HT1080 (cell line): ENCODE measurements at regions not wholly inside any gene's neighbourhood (a gene's known extent, or its start where the extent isn't known, plus 50 kb on each side); places are given as distances from the start of the nearest gene placed in this dataset.
"Not testable (repeated sequence)": the region's sequence is repeated elsewhere in the genome, so short reads cannot be mapped to it uniquely, and the experiment has no call there.

Source experiments
- DNase-seq: peaks from one replicate; pipeline ENCODE4 v3.0.0-alpha.2; 2015; ENCODE audit warnings: low read depth

DNA sequence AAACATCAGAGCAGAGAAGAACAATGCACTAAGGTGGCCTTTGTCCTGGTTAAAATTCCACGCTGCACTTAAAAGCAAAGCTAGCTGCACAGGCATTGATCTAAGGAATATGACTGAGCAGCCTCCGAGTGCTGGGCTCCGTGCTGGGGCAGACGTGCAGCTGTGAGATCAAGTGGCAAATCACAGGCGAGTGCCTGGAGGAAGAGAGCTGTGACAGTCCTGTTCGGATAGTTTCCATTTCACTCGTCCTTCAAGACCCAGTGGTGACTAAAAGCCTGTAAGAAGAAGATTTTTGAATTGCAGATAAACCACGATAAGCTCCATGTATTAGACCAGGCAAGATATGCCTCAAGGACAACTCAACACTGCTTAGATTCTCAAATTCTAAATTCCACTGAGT is 247.9 kb downstream of the ANKRD60 start:
- DNase-seq: no peak

DNA sequence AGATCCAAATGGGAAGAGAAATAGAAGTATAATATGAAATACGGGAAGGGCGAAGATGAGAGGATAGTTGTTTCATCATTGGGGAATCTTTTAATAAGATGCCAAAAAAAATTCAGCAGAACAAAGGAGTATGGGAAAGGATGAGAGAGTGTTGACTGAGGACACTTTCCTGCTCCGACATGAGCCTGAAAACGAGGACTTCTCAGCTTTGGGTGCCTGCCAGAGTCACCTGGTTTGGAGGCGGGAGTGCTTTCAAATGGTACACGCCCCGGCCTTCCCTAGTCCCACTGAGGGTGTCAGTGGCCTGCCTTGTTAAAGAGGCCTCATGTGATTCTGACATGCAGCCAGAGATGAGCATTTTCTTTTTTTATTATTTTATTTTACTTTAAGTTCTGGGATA is 250.9 kb downstream of the ANKRD60 start:
- no peak for DNase-seq

DNA sequence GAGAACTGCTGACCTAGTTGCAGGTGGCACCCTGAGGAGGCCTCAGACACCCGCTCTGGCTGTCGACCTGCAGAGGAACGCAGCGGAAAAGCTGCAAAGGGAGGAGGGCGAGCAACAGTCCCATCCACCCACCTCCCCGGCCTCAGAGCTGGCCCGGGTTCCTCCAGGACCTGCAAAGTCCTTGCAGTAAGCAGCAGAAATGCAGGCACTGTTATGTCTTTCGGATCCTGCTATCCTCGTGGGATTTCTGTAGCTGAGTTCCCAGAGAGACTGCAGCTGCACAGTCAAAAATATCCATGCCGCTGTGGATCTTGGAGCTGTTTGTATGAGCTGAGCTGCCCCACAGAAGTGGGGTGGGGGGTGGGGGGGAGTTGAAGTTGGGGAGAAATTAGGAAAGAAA is 251.3 kb downstream of the ANKRD60 start:
- DNase-seq: no peak

DNA sequence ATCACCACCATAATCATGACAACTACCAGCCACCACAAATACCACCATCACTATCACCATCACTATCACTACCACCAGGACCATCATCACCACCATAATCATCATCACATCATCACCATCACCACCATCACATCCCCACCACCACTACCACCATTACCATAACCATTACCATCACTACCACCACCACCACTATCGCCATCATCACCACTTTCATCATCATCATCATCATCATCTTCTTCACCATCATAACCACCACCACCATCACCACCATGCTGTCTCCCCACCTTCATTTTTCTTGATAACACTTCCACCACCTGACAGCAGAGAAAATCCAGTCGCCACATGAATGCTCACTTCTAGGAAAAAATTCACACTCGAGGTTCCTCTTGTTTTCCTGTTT is 253.6 kb downstream of the ANKRD60 start:
- DNase-seq: no peak

DNA sequence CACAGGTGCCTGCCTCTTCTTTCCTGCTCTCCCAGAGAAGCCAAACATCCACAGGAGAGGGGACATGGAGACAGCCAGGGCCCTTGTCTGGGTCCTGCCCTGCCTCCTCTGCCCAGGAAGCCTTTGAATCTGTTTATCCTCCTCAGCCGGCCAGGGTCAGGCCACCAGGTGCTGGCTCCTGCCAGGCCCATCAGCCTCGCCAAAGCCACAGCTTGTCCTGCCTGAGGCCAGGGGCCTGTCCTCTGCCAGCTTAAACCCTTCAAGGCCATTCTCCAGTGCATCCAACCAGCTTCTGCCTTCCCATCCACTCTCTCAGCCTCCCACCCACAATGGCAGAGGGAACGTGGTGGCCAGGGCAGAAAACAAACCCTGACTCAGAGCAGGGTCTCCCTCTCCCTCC is 254.6 kb downstream of the ANKRD60 start:
- DNase-seq: no peak

DNA sequence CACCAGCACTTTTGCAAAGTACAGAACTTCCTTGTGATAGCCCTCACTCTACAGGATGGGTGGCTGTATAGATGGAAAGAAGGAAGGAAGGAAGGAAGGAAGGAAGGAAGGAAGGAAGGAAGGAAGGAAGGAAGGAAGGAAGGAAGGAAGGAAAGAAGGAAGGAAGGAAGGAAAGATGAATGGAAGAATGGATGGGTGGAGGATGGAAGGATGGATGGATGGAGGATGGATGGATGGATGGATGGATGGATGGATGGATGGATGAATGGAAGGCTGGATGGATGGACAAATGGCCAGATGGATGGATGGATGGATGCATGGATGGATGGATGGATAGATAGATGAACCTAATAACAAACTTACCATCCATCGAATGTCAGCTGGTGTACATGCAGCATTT is 256.9 kb downstream of the ANKRD60 start:
- DNase-seq: not testable (repeated sequence)

DNA sequence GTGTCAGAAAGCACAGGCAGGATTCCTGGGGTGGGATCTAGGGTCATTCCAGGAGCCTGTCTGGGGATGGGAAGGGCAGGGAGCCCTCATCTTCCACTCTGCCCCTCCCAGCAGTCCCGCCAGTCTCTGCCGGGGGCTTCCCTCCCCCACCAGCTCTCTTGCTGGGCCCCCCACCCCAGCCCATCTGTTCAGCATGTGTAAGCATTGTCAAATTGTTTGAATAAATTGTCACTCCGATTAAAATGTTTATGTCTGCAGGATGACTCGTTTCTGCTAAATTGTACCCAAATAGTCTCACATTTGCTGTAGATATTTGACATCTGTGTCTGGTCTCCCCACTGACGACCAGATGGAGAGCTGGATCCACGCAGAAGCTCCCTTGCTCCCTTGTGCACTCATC is 257.6 kb downstream of the ANKRD60 start:
- DNase-seq: no peak

DNA sequence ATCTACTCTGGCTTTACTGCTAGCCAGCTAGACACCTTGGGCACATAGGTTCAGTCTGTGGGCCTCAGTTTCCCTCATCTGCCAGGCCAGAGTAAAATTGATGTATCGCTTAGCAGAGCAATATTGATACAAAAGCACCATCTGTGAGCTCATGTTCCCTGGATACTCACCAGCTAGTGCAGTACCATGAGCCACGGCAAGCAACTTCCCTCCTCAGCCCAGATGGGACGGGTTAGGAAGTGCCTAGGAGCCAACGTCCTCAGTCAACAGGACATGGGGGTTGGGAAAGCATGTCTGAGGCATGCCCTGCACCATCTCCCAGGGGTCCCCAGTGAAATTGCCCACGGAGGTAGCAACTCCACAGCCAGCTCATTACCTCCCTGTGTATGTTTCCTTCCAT is 258.3 kb downstream of the ANKRD60 start:
- DNase-seq: no peak

DNA sequence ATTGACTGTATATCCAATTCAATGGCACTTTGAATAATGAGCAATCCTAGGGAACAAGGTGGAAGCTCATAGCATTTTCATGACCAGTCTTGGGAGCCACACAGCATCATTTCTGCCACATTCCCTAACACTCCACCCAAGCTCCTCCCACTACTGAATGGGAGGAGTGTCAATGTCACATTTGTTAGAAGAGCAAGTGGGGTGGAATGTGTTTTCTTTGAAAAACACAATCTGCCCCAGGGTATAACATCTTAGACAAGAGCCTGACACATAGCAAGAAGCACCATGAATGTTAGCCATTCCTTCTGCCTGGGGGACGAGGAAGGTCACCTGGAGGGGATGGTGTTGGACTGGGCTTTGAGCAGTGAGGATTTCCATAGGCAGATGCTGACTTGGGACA is 258.3 kb upstream of the PMEPA1 start:
- no peak for DNase-seq

DNA sequence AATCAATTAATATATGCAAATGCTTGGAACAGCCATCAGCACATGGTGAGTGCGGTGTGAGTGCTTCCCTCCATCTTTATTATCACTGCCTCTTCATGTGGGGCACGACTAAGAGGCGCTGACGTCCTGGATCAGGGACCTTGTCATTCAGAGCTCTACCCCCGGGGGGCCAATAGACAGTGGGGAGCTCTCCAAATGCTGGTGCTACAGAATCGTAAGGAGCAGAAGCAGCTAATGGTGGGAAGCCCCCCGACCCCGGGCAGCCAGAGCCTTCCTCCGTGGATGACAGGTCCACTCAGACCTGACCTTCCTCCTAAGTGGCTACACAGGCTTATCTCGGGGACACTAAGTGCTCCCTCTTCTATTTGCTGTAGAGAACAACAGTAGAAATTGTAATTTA is 257.5 kb upstream of the PMEPA1 start:
- no peak for DNase-seq

DNA sequence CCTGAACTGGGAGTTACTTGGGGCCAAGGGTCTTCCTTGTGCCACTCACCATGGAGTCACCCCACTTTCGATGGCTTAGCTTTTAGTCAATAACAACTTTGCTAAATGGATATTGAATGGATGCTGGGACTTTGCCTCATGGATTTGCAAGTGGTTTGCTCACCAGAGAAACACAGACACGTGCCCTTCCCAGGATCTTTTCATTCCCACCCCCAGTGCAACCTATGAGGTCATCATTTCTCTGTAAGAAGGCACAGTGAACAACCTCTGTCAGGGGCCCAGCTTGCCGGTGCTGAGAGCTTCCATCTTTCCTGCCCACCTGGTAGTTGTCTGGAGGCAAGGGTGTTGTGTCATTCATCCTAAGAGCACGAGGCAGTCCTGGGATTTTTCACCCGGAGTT is 256.8 kb upstream of the PMEPA1 start:
- peak; percentile 15 for DNase-seq

DNA sequence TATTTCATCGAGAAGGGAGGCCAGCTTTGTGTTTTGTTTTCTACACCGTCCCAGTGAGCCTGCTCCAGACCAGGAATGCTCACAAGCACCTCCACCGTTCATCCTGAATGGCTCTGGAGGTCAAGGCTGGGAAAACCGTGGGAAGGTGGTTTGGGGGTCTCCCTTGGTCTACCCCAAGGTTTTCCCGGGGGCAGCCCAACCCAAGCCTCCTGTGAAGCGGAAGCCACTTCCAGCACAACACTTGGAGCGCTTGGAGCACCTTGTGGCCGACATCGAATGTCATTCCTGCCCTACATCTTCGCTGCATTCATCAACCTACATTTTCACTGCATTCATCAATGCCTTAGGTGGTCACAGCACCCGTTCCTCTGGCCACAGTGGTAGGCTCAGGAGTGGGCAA is 255.6 kb upstream of the PMEPA1 start:
- DNase-seq: no peak

DNA sequence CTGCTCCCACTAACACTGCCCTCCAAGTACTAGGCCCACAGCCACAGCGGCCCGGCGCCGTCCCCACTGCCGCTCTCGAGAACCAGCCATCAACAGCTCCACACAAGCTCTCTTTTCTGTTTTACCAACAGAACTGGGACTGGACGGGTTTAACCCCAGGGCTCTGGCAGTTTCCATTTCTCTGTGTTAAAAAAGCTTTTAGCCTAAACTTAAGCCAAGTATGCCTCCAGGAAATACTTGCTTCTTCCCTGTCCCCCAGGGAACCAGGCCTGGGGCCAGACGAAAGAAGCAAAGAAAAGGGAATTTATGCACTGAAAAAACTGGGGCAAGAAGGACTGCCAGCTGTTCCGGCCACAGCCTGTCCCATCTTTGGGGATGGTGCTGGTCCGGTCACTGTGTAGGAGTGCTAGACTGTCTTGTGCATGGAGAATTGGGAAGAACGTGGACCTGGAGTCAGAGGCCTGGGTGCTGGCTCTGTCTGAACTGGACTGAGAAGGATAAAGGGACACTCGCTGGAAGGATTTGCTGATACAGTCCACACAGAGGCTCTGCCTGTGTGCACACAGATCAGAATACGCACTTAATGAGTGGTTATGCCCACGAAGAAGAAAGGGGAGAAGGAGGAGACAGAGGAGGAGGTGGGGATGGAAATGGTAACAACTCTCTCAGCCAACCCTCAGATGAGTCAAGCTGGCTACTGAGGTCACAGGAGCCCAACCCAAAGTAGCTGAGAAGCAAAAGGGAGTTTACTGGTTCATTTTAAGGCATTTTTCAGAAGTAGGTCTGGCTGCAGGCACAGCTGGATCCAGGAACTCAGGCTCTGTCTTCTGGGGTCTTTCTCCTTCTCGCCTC is 254.4 kb upstream of the PMEPA1 start:
- peak; percentile 17 for DNase-seq

DNA sequence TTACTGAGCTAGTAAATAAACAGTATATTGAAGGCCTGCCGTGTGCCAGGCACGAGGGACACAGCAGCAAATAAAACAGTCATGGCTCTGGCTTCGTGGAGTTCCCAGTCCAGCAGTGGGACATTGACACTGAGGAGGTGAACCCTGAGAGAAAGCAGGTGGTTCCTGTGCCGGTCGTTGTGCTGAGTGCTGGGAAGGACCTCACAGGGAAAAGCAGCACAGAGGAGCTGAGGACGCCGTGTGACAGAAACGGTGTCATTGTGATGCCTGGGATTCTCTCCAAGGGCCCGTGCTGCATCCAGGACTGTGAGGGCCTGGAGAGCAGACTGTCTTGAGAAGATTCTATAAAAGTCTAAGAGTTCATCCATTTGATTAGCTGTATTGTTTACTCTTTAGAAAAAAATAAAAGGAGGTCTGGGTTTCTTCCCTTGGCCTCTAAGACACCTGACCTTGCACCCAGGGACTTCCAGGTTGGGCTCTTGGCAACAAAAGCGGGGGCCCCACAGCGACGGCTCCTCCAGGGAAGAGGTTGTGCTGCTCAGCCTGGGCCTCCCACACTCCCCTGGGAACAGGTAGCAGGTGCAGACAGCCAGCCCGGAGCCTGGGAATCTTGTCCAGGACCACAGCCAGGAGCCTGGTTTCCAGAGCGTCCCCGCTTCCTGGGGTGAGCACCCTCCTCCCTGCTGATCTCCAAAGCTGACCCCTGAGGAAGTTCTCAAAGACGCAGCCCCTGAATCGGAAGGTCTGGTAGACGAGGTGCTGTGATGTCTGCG is 251.2 kb upstream of the PMEPA1 start:
- DNase-seq: no peak

DNA sequence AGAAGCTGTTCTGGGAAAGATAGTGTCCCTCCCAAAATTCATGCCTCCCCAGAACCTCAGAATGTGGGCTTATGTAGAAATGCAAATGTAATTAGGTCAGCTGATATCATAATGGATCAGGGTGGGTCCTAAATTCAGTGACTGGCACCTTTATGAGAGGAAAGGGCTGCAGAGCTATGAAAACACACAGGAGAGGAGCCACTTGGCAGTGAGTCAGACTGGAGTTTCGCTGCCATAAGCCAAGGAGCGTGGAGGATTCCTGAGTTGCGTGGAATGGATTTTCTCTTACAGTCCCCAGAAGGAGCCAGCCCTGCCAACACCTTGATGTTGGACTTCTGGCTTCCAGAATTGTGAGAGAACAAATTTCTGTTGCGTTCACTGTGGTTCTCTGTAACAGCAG is 249.8 kb upstream of the PMEPA1 start:
- DNase-seq: no peak

DNA sequence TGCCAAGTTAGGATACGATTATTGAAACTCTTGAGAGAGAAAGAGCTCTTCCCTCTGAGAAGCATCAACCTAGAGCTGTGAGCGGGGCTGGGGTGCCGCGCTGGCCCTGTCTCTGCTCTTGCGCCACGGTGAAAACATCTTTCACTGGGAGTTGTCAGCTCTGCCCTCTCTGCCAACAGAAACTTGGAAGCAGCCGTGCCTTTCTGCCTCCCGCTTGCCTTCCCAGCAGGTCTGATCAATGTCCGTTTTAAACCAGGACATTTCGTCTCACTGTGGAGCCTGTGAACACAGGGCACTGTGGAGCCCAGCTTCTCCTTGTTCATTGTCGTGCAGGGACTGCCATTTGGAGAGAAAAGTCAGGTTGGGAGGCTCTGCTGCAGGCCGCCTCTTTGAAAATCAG is 249.2 kb upstream of the PMEPA1 start:
- no peak for DNase-seq

DNA sequence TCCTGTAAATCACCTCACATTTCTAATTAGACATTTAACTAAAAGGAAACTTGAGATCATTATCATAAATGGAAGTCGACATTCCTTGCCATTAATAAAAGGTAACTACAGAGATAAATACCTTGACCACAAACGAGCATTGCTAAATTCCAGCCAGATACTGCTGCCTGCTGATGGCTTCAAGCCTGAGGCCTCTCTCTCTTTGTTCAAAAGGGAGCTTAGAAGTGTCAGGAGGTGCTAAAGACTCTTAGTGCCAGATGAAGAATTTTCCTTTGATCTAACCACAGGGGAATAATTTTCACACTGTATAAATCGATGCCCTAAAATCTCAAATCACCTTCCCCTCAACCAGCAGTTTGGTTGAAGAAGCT is 248.2 kb upstream of the PMEPA1 start:
- DNase-seq: no peak

DNA sequence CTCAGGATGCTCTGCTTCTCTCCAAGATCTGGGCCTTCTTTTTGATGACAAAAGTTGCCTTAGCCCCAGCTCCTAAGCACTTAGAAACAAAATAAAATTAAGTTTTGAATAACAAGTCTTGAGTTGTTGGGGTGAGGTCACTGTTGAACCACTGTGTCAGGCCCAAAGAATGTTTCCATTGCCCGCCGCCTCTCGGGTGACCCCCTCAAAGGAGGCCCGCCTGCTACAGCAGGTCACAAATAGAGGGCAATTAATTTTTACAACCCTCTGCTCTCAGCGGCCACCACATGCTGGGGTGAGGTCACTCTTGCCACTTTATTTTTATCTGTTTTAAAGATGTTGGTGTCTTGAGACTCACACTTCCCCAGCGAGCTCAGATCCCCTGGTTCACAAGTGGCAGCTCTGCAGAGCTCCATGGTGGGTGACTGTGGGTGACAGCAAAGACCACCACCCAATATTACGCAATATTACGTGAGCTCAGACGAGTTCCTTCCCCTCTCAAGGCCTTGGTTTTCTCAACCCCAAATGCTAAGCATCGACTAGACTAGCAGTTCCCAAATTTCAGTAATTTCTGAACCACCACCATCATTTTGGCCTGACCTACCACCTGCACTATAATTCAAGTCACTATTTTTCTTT is 247.7 kb upstream of the PMEPA1 start:
- DNase-seq: no peak

DNA sequence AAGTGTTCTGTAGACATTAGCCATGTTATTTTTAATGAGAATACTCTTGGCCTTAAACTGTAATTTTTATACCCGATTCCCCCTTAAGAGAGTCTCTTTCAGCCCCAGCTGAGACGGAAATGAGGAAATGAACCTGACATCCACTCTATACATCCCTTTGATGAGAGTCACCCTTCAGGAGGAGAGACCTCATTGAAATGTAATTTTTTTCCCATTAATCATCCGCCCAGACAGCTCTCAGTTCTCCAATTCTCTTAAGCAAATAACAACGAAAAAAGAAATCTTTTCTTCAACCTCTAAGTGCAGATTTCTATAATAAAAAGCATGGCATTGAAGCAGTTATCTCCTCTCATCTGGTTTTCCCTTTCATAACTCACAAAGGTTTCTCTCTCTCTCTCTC is 243.8 kb upstream of the PMEPA1 start:
- DNase-seq: peak; percentile 63

DNA sequence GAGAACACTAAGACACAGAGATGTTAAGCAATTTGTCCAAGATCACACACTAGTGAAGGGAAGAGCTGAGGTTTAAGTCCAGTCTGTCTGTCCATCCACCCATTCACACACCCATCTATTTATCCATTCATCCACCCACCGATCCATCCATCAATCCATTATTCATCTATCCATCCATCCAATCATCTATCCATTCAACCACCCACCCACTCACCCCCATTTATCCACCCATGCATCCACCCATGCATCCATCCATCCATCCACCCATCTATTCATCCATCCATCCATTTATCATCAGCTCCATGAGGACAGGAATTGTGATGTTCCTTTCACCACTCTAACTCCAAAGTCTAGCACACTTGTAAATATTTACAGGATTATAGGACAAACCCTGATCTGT is 242.3 kb upstream of the PMEPA1 start:
- no peak for DNase-seq

DNA sequence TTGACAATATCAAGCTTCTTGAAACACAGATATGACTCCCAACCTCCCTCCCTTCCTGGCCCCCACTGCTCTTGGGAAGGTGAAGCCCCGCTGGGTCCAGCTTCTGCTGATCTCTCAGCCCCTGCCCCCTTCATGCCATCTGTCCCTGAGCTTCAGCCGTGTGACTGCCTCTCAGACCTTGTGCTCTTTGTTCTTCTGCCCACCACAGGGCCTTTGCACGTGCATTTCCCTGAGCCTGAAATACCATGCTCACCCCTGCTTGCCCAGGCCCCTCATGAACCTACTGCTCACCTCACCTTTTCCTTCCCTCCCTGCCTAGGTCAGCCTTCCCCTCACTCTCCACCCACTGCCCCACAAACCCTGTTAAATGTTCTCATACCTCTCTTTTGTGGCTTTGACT is 241.7 kb upstream of the PMEPA1 start:
- no peak for DNase-seq

DNA sequence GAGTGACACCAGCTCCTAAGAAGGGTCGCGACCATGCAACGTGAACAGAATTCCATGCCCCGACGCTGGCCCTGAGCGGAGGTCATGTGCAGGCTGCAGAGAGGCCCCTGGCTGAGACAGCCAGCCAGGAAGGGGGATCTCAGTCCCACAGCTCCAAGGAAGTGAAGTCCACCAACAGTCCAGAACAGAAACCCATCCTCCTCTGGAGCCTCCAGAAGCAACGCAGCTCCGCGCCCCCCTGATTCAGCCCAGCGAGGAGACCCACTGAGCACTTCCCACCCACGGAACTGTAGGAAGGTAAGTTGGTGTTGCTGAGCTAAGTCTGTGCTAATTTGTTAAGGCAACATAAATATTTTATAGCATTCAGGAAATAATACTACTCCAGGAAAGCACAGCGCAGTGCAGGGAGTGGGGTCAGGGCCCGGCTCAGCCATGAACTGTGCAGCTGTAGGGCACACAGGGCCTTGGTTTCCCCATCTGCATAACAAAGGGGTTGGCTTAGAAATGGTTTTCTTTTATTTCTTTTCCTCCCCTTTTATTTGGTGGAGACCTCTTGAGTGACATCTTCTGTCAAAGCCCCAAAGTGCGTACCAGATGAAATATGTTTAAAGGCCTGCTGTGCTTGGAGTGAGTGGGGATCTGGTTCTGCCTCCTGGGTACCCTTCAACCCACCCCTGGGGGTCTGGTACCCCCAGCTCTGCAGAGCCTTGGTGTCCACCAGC is 241.1 kb upstream of the PMEPA1 start:
- DNase-seq: no peak
